ENCODE measurements at regions not wholly inside any gene's neighbourhood (a gene's known extent, or its start where the extent isn't known, plus 50 kb on each side); places are given as distances from the start of the nearest gene placed in this dataset.

GRCh38 chr5:118017536-118017935 lies 970.8 kb downstream of the DTWD2 start:
- H3K79me2 ChIP-seq (ENCODE audit: control insufficient read depth, insufficient read depth, low read length) = no peaks in the 10 kb centered on the region
- ATAC-seq (no peak), DNase-seq (ENCODE audit: low read depth, low spot score) (no peak), FAIRE-seq (no peak)
- H3K27me3 ChIP-seq (replicated peaks in 1 of 2; ENCODE audit: control insufficient read depth in 2 of 2, insufficient read depth in 2 of 2, low read length in 1 of 2) = no peaks in the 10 kb centered on the region
- BruUV-seq (replicated peaks) = no TSS peak
- intact Hi-C loops (cut with micrococcal nuclease; ENCODE audit: unreplicated experiment) = loop anchor here (10.0 kb wide), 1 partner anchor 563 kb away; no protein-coding TSS in a partner anchor
- no peak overlapping the region for H3K4me3 ChIP-seq
- in situ Hi-C loops (cut with MboI) = no loop called here
- RAD21 ChIA-PET (ENCODE audit: unreplicated experiment) = no interaction called here
- H3K4me1 ChIP-seq (ENCODE audit: control insufficient read depth, insufficient read depth, low read length) = no peaks in the 10 kb centered on the region
- 31% methylated on average over 5 of the region's 5 CpGs for WGBS (ENCODE audit: insufficient coverage, insufficient replicate concordance, low lambda C conversion rate, missing lambda C conversion rate)
- H4K20me1 ChIP-seq (ENCODE audit: control insufficient read depth, insufficient read depth) = no peaks in the 10 kb centered on the region
- H3K9ac ChIP-seq (ENCODE audit: control insufficient read depth, insufficient read depth, low read length) = no peak overlapping the region
- POLR2A ChIA-PET = no interaction called here
- H2AFZ ChIP-seq (ENCODE audit: control insufficient read depth, low read depth, low read length) = no peak overlapping the region
- SMC1A ChIA-PET (ENCODE audit: uncharacterized antibody, unreplicated experiment) = no interaction called here
- H3K36me3 ChIP-seq (ENCODE audit: control insufficient read depth in 2 of 2, insufficient read depth in 2 of 2, low read length in 1 of 2) = no peaks in the 10 kb centered on the region
- TF ChIP-seq SMARCA5 (IDR thresholded peaks at IDR 0.05) = no peak
- TF ChIP-seq, protein P1, sequence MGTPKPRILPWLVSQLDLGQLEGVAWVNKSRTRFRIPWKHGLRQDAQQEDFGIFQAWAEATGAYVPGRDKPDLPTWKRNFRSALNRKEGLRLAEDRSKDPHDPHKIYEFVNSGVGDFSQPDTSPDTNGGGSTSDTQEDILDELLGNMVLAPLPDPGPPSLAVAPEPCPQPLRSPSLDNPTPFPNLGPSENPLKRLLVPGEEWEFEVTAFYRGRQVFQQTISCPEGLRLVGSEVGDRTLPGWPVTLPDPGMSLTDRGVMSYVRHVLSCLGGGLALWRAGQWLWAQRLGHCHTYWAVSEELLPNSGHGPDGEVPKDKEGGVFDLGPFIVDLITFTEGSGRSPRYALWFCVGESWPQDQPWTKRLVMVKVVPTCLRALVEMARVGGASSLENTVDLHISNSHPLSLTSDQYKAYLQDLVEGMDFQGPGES (IDR thresholded peaks at IDR 0.05) = no peak
- no peak for TF ChIP-seq IRF4 (IDR thresholded peaks at IDR 0.05; ENCODE audit: low read depth, low read length)
- CTCF ChIA-PET = no interaction called here
- no peak overlapping the region for H3K27ac ChIP-seq (ENCODE audit: control insufficient read depth, insufficient read depth)
- no peak overlapping the region for H3K4me2 ChIP-seq (ENCODE audit: control insufficient read depth, insufficient read depth)
- no peaks in the 10 kb centered on the region for H3K9me3 ChIP-seq (replicated peaks; ENCODE audit: control insufficient read depth, insufficient read depth, low read length)

GRCh38 chr5:118016396-118016795 lies 972.0 kb downstream of the DTWD2 start:
- Histone ChIP-seq H3K4me2 (ENCODE audit: control insufficient read depth, insufficient read depth) (no peak overlapping the region), H3K36me3 (ENCODE audit: control insufficient read depth in 2 of 2, insufficient read depth in 2 of 2, low read length in 1 of 2) (no peaks in the 10 kb centered on the region), H3K27ac (ENCODE audit: control insufficient read depth, insufficient read depth) (no peak overlapping the region), H4K20me1 (ENCODE audit: control insufficient read depth, insufficient read depth) (no peaks in the 10 kb centered on the region), H3K9me3 (replicated peaks; ENCODE audit: control insufficient read depth, insufficient read depth, low read length) (no peaks in the 10 kb centered on the region), H2AFZ (ENCODE audit: control insufficient read depth, low read depth, low read length) (no peak overlapping the region), H3K9ac (ENCODE audit: control insufficient read depth, insufficient read depth, low read length) (no peak overlapping the region), H3K4me1 (ENCODE audit: control insufficient read depth, insufficient read depth, low read length) (no peaks in the 10 kb centered on the region), H3K79me2 (ENCODE audit: control insufficient read depth, insufficient read depth, low read length) (no peaks in the 10 kb centered on the region), H3K4me3 (no peak overlapping the region), H3K27me3 (replicated peaks in 1 of 2; ENCODE audit: control insufficient read depth in 2 of 2, insufficient read depth in 2 of 2, low read length in 1 of 2) (no peaks in the 10 kb centered on the region)
- intact Hi-C loops (cut with micrococcal nuclease; ENCODE audit: unreplicated experiment) (loop anchor here (10.0 kb wide), 1 partner anchor 562 kb away; no protein-coding TSS in a partner anchor), in situ Hi-C loops (cut with MboI) (no loop called here)
- ATAC-seq = no peak
- no peak for DNase-seq (ENCODE audit: low read depth, low spot score)
- SMC1A ChIA-PET (ENCODE audit: uncharacterized antibody, unreplicated experiment) = no interaction called here
- FAIRE-seq = no peak
- BruUV-seq (replicated peaks) = no TSS peak
- RAD21 ChIA-PET (ENCODE audit: unreplicated experiment) = no interaction called here
- TF ChIP-seq MTA3 (IDR thresholded peaks at IDR 0.05; ENCODE audit: borderline replicate concordance, low read length) (no peak), YY1 (IDR thresholded peaks at IDR 0.05; ENCODE audit: low read depth, low read length) (no peak), NR2C1 (IDR thresholded peaks at IDR 0.05) (no peak), SPI1 (IDR thresholded peaks at IDR 0.05; ENCODE audit: borderline replicate concordance, insufficient read depth, low read depth, low read length) (no peak), ASH2L (IDR thresholded peaks at IDR 0.05; ENCODE audit: borderline replicate concordance, low read depth) (no peak), FOXM1 (IDR thresholded peaks at IDR 0.05; ENCODE audit: low read depth, low read length) (no peak)
- CTCF ChIA-PET = no interaction called here
- POLR2A ChIA-PET = no interaction called here

All from GM12878 (cell line).